ENCODE measurements at regions not wholly inside any gene's neighbourhood (a gene's known extent, or its start where the extent isn't known, plus 50 kb on each side); places are given as distances from the start of the nearest gene placed in this dataset.

DNA sequence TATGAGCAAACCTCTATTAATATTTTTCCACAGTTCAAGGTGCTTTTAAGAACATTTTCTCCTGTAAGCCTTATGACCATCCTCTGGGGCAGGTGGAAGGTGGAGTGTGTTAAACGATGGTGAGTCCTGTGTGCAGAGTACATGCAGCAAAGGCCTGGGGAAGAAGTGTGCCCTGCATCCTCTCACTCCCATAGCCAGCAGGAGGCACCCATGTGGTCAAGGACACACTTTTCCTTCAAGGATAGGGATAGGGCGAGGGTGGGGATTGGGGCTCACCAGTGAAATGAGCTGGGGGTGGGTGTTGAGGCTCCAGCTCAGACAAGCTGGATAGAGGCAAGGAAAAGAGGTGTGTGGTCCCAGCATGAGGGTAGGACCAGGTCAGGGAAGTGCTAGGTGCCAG is 120.8 kb upstream of the KCNE2 start:
- Histone ChIP-seq H3K36me3 (ENCODE audit: control insufficient read depth, insufficient read depth, low read length) (no peaks in the 10 kb centered on the region), H3K4me3 (ENCODE audit: low read depth in 2 of 2, low read length in 2 of 2) (no peak overlapping the region), H3K27ac (ENCODE audit: low read length) (no peak overlapping the region), H3K27me3 (ENCODE audit: control insufficient read depth, insufficient read depth, low read length) (no peaks in the 10 kb centered on the region), H3K4me1 (ENCODE audit: control insufficient read depth, insufficient read depth, low read length) (no peaks in the 10 kb centered on the region), H3K9me3 (ENCODE audit: control insufficient read depth, insufficient read depth, low read depth, low read length) (no peaks in the 10 kb centered on the region)
- DNase-seq (ENCODE audit: low read depth, low spot score) (no peak), ATAC-seq (no peak)
- in situ Hi-C loops (cut with HindIII; ENCODE audit: low pct_unique_long_range_greater_than_20kb, low sequenced_read_pairs) (no loop called here), intact Hi-C loops (cut with micrococcal nuclease; ENCODE audit: unreplicated experiment) (no loop called here)
- ChIA-PET POLR2A (no interaction called here), CTCF (no interaction called here)
- BruUV-seq (replicated peaks), result no TSS peak
- TF ChIP-seq TCF7L2 (IDR thresholded peaks at IDR 0.05; ENCODE audit: low read depth, low read length) (no peak), POLR2AphosphoS5 (IDR thresholded peaks at IDR 0.05; ENCODE audit: low read depth, low read length) (no peak), SIN3A (IDR thresholded peaks at IDR 0.05; ENCODE audit: borderline replicate concordance, insufficient read depth, low read depth, low read length) (no peak)
- TF ChIP-seq, protein P1, sequence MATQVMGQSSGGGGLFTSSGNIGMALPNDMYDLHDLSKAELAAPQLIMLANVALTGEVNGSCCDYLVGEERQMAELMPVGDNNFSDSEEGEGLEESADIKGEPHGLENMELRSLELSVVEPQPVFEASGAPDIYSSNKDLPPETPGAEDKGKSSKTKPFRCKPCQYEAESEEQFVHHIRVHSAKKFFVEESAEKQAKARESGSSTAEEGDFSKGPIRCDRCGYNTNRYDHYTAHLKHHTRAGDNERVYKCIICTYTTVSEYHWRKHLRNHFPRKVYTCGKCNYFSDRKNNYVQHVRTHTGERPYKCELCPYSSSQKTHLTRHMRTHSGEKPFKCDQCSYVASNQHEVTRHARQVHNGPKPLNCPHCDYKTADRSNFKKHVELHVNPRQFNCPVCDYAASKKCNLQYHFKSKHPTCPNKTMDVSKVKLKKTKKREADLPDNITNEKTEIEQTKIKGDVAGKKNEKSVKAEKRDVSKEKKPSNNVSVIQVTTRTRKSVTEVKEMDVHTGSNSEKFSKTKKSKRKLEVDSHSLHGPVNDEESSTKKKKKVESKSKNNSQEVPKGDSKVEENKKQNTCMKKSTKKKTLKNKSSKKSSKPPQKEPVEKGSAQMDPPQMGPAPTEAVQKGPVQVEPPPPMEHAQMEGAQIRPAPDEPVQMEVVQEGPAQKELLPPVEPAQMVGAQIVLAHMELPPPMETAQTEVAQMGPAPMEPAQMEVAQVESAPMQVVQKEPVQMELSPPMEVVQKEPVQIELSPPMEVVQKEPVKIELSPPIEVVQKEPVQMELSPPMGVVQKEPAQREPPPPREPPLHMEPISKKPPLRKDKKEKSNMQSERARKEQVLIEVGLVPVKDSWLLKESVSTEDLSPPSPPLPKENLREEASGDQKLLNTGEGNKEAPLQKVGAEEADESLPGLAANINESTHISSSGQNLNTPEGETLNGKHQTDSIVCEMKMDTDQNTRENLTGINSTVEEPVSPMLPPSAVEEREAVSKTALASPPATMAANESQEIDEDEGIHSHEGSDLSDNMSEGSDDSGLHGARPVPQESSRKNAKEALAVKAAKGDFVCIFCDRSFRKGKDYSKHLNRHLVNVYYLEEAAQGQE (IDR thresholded peaks at IDR 0.05; ENCODE audit: insufficient read depth in 1 of 2, low read depth in 2 of 2, low read length in 1 of 2), result no peak
- TF ChIP-seq, protein P2, sequence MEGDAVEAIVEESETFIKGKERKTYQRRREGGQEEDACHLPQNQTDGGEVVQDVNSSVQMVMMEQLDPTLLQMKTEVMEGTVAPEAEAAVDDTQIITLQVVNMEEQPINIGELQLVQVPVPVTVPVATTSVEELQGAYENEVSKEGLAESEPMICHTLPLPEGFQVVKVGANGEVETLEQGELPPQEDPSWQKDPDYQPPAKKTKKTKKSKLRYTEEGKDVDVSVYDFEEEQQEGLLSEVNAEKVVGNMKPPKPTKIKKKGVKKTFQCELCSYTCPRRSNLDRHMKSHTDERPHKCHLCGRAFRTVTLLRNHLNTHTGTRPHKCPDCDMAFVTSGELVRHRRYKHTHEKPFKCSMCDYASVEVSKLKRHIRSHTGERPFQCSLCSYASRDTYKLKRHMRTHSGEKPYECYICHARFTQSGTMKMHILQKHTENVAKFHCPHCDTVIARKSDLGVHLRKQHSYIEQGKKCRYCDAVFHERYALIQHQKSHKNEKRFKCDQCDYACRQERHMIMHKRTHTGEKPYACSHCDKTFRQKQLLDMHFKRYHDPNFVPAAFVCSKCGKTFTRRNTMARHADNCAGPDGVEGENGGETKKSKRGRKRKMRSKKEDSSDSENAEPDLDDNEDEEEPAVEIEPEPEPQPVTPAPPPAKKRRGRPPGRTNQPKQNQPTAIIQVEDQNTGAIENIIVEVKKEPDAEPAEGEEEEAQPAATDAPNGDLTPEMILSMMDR (IDR thresholded peaks at IDR 0.05), result no peak

DNA sequence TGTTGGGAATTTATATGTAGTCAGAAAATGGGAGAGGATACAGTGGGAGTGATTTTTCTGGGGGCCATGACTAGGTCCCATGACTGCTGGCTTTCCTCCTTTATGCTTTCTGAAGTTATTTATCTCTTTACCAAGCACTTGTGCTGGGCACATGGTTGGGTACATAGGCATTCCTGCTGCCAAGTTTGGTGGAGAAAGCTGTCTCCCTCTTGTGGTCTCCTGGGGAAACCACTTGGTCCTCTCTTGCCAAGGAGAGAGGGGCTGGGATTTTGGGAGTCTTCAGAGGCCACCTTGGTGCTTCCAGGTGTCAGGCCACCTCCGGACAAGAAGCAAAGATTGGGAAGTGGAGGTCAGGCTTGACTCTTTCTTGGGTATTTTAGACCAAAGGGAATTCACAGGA is 120.2 kb upstream of the KCNE2 start:
- DNase-seq (ENCODE audit: low read depth, low spot score), result peak; percentile 5
- in situ Hi-C loops (cut with HindIII; ENCODE audit: low pct_unique_long_range_greater_than_20kb, low sequenced_read_pairs), result no loop called here
- Histone ChIP-seq H3K27me3 (ENCODE audit: control insufficient read depth, insufficient read depth, low read length) (no peaks in the 10 kb centered on the region), H3K4me3 (ENCODE audit: low read depth in 2 of 2, low read length in 2 of 2) (no peak overlapping the region), H3K9me3 (ENCODE audit: control insufficient read depth, insufficient read depth, low read depth, low read length) (no peaks in the 10 kb centered on the region), H3K4me1 (ENCODE audit: control insufficient read depth, insufficient read depth, low read length) (no peaks in the 10 kb centered on the region), H3K36me3 (ENCODE audit: control insufficient read depth, insufficient read depth, low read length) (no peaks in the 10 kb centered on the region), H3K27ac (ENCODE audit: low read length) (no peak overlapping the region)
- BruUV-seq (replicated peaks), result no TSS peak
- POLR2A ChIA-PET, result no interaction called here
- CTCF ChIA-PET, result no interaction called here
- intact Hi-C loops (cut with micrococcal nuclease; ENCODE audit: unreplicated experiment), result no loop called here
- ATAC-seq, result no peak
- TF ChIP-seq SIN3A (IDR thresholded peaks at IDR 0.05; ENCODE audit: borderline replicate concordance, insufficient read depth, low read depth, low read length), result no peak
- TF ChIP-seq, protein P2 (IDR thresholded peaks at IDR 0.05), result peak; percentile 64

DNA sequence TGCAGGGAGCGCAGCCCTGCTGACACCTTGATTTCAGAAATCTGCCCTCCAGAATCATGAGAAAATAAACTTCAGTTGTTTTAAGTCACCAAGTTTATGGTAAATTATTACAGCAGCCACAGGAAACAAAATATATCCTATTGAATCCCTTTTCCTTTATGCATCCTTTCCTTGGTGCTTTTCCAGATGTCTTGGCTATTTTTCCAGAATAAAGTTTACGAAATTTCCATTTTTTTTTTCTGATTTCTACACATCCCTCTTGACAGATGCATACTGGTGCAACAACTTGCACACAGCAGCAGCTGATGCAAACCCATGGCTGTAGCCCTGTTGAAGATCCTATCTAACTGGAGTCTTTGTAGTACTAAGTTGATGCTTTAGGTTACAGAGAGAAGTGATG is 111.1 kb upstream of the KCNE2 start:
- ChIA-PET POLR2A (no interaction called here), CTCF (no interaction called here)
- Histone ChIP-seq H3K9me3 (ENCODE audit: control insufficient read depth, insufficient read depth, low read depth, low read length) (no peaks in the 10 kb centered on the region), H3K27ac (ENCODE audit: low read length) (no peak overlapping the region), H3K27me3 (ENCODE audit: control insufficient read depth, insufficient read depth, low read length) (no peaks in the 10 kb centered on the region), H3K36me3 (ENCODE audit: control insufficient read depth, insufficient read depth, low read length) (no peaks in the 10 kb centered on the region), H3K4me3 (ENCODE audit: low read depth in 2 of 2, low read length in 2 of 2) (no peak overlapping the region), H3K4me1 (ENCODE audit: control insufficient read depth, insufficient read depth, low read length) (no peaks in the 10 kb centered on the region)
- DNase-seq (ENCODE audit: low read depth, low spot score), result no peak
- intact Hi-C loops (cut with micrococcal nuclease; ENCODE audit: unreplicated experiment) (no loop called here), in situ Hi-C loops (cut with HindIII; ENCODE audit: low pct_unique_long_range_greater_than_20kb, low sequenced_read_pairs) (no loop called here)
- no TSS peak for BruUV-seq (replicated peaks)
- no peak for ATAC-seq
- TF ChIP-seq SIN3A (IDR thresholded peaks at IDR 0.05; ENCODE audit: borderline replicate concordance, insufficient read depth, low read depth, low read length) (no peak), POLR2AphosphoS5 (IDR thresholded peaks at IDR 0.05; ENCODE audit: low read depth, low read length) (no peak)

All from Panc1 (cell line).